Calu3 (cell line): ENCODE measurements at regions not wholly inside any gene's neighbourhood (a gene's known extent, or its start where the extent isn't known, plus 50 kb on each side); places are given as distances from the start of the nearest gene placed in this dataset.

Source experiments
- BruUV-seq: library from RNA; stranded (reverse); fragments of 400-500 nt; replicated peaks from 2 replicates; lab custom pipeline; 2021; lab: Mats Ljungman, UMichigan
- CTCF ChIA-PET: fragments of 300-600 bp; sonication (Branson Sonifier 250); formaldehyde crosslinking; loops from one replicate; lab custom pipeline; 2022; ENCODE audit warnings: antibody characterized with exemption; lab: Charles Lee
- DNase-seq: peaks from one replicate; pipeline ENCODE4 v3.0.0; 2022
- H3K27ac Mint-ChIP-seq: one replicate; pipeline ENCODE4 v1.8.0; 2022; ENCODE audit warnings: mixed read lengths; ENCODE audit not compliant: unreplicated experiment
- H3K27me3 Mint-ChIP-seq: one replicate; pipeline ENCODE4 v1.8.0; 2022; ENCODE audit warnings: mixed read lengths; ENCODE audit not compliant: unreplicated experiment
- H3K36me3 Mint-ChIP-seq: one replicate; pipeline ENCODE4 v1.8.0; 2022; ENCODE audit warnings: mild to moderate bottlenecking, moderate library complexity, mixed read lengths; ENCODE audit not compliant: insufficient read depth, unreplicated experiment
- H3K4me1 Mint-ChIP-seq: one replicate; pipeline ENCODE4 v1.8.0; 2022; ENCODE audit warnings: mild to moderate bottlenecking, low read depth, mixed read lengths; ENCODE audit not compliant: unreplicated experiment
- H3K4me3 Mint-ChIP-seq: one replicate; pipeline ENCODE4 v1.8.0; 2022; ENCODE audit warnings: mild to moderate bottlenecking, low read depth, moderate library complexity, mixed read lengths; ENCODE audit not compliant: unreplicated experiment
- H3K9me3 Mint-ChIP-seq: one replicate; pipeline ENCODE4 v1.8.0; 2022; ENCODE audit warnings: low read depth, mixed read lengths; ENCODE audit not compliant: unreplicated experiment
- CTCF ChIP-seq: fragments of 200-600 bp; IDR thresholded peaks from one replicate; pipeline ENCODE4 v1.8.0; 2022; ENCODE audit warnings: antibody characterized with exemption; ENCODE audit not compliant: unreplicated experiment
- intact Hi-C: fragments of 100-400 bp; cut with micrococcal nuclease; formaldehyde crosslinking; loops from one replicate; pipeline ENCODE4 v1.10.0; 2022; ENCODE audit not compliant: unreplicated experiment

- no peaks in the 10 kb centered on the region for H3K36me3 Mint-ChIP-seq
- H3K4me3 Mint-ChIP-seq = no peak overlapping the region
- no TSS peak for BruUV-seq
- CTCF ChIA-PET = no interaction called here
- intact Hi-C loops = no loop called here
- no peaks in the 10 kb centered on the region for H3K4me1 Mint-ChIP-seq
- H3K27ac Mint-ChIP-seq = no peak overlapping the region
- no peak for DNase-seq
- no peak for TF ChIP-seq CTCF
- no peaks in the 10 kb centered on the region for H3K9me3 Mint-ChIP-seq
- H3K27me3 Mint-ChIP-seq = peaks cover 60% of the 10 kb centered on the region
Measured at GRCh38 chr5:176152191-176152929, 85.9 kb upstream of the SIMC1 start.

- Mint-ChIP-seq H3K36me3 (no peaks in the 10 kb centered on the region), H3K4me1 (no peaks in the 10 kb centered on the region), H3K9me3 (no peaks in the 10 kb centered on the region), H3K27me3 (peaks cover 63% of the 10 kb centered on the region), H3K27ac (no peak overlapping the region), H3K4me3 (no peak overlapping the region)
- CTCF ChIA-PET = no interaction called here
- DNase-seq = no peak
- no TSS peak for BruUV-seq
- TF ChIP-seq CTCF = no peak
- intact Hi-C loops = no loop called here
Measured at GRCh38 chr5:176152930-176153311, 85.3 kb upstream of the SIMC1 start.

- DNase-seq = no peak
- H3K9me3 Mint-ChIP-seq = no peaks in the 10 kb centered on the region
- no peaks in the 10 kb centered on the region for H3K4me1 Mint-ChIP-seq
- BruUV-seq = no TSS peak
- H3K36me3 Mint-ChIP-seq = no peaks in the 10 kb centered on the region
- H3K27ac Mint-ChIP-seq = no peak overlapping the region
- intact Hi-C loops = no loop called here
- H3K27me3 Mint-ChIP-seq = peaks cover 66% of the 10 kb centered on the region
- no peak overlapping the region for H3K4me3 Mint-ChIP-seq
- TF ChIP-seq CTCF = no peak
- CTCF ChIA-PET = no interaction called here
Measured at GRCh38 chr5:176153741-176154140, 84.5 kb upstream of the SIMC1 start.

- H3K27ac Mint-ChIP-seq = no peak overlapping the region
- no peak overlapping the region for H3K4me3 Mint-ChIP-seq
- TF ChIP-seq CTCF = no peak
- BruUV-seq = no TSS peak
- H3K36me3 Mint-ChIP-seq = no peaks in the 10 kb centered on the region
- DNase-seq = no peak
- intact Hi-C loops = no loop called here
- H3K27me3 Mint-ChIP-seq = peaks cover 75% of the 10 kb centered on the region
- CTCF ChIA-PET = no interaction called here
- no peaks in the 10 kb centered on the region for H3K9me3 Mint-ChIP-seq
- H3K4me1 Mint-ChIP-seq = no peaks in the 10 kb centered on the region
Measured at GRCh38 chr5:176154821-176155220, 83.4 kb upstream of the SIMC1 start.
